ENCODE measurements at regions not wholly inside any gene's neighbourhood (a gene's known extent, or its start where the extent isn't known, plus 50 kb on each side); places are given as distances from the start of the nearest gene placed in this dataset.
"Not testable (repeated sequence)": the region's sequence is repeated elsewhere in the genome, so short reads cannot be mapped to it uniquely, and the experiment has no call there.

DNA sequence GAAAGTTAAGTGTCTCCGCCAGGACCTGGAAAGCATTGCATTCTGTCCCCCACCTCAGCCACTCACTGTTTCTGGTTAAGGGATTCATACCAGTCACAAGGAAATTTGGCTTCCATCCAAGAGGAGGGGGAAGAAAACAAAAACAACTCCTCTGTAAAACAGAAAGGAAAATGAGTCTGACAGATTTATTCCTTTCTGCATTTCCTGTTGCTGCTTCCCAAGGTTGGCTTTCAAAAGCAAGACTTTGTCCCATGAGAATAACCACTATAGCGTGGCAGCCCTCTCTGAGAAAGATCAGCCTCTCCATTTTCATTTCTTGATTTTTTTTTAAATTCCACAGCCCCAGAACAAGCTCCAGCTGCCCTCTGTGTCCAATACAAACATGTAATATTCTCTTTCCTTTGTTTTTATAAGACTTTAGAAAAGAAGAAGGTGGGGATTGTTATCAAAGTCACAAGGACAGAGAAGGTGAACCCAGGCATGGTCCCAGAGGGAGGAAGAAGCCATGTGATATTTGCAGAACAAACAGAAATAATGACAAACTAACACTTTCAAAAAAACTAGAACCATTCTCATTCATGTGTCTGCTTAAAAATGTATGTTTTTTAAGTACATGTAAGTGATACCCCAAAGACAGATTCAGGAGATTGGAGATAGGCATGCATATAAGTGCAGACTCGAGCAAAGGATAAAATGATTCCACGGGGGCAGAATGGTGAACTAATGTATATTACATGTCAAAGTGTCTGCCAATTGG, 90.7 kb upstream of the DCLK2 start:
- no peak for DNase-seq

DNA sequence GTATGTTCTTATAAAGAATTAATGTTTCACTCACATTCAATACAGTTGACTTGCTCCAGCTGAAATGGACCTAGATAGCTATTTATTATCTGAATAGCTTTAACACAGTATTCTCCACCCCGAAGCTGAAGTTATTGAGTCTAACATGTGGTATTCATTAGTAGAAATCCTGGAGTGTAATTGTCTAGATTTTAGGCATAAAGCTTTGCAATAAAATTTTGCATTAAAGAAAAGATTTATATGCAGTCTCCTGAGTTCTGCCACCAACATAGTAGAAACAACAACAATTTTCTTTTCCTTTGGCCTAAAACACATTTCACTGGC, 90.2 kb upstream of the DCLK2 start:
- DNase-seq: no peak

DNA sequence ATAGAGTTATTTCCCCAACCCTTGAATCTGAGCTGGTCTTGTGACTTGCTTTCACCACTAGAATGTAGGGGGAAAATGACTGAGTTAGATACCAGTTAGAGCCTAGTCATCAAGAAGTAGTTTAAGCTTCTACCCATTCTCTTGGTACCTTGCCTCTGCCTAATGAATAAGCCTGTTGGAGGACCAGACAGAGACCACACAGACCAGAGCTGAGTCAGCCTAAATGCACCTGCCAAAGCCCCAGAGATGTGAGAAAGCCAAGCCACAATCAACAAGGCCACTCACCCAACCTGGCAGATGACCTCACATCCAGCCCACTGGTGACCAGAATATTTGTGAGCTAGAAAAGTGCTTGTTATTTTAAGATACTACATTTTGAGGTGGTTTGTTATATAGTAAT, 85.2 kb upstream of the DCLK2 start:
- DNase-seq: no peak

DNA sequence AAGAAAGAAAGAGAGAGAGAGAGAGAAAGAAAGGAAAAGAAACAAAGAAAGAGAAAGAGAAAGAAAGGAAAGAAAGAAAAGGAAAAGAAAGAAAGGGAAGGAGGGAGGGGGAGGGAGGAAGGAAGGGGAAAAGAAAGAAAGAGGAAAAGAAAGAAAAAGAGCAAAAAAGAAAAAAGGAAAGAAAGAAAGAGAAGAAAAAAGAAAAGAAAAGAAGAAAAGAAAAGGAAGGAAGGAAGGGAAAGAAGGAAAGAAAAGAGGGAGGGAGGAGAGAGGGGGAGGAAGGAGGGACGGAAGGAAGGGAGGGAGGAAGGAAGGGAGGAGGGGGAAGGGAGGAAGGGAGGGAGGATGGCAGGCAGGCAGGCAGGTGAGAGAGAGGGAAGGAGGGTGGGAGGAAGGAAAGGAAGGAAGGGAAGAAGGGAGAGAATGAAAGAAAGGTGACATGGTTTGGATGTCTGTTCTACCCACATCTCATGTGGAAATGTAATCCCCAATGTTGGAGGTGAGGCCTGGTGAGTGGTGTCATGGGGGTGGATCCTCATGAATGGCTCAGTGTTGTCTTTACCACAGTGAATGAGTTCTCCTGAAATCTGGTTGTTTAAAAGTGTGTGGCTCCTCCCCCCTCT, 83.0 kb upstream of the DCLK2 start:
- no peak for DNase-seq

DNA sequence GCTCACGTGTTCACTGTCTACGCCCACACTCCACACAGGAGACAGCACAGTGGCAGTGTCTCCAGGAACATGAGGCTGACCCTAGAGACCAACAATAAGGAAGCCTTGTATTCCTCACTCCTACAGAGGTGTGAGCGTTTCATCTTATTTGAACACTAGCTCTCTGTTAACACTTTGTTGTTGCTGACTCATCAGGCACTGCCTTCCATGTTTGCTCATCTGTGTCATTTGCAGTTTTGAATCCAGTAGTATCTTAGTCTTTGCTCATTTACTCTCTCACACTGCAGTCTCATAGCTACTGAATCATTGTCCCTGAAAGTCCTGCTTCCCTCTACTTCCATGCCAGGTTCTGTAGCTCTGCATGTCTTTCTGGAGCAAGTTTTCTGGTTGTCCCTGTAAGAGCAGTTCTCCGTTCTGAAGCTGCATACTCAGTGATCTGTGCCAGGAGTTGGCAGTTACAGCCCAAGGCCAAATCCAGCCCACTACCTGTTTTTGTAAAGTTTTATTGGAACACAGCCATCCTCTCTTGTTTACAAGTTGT, 80.3 kb upstream of the DCLK2 start:
- peak; percentile 32 for DNase-seq

DNA sequence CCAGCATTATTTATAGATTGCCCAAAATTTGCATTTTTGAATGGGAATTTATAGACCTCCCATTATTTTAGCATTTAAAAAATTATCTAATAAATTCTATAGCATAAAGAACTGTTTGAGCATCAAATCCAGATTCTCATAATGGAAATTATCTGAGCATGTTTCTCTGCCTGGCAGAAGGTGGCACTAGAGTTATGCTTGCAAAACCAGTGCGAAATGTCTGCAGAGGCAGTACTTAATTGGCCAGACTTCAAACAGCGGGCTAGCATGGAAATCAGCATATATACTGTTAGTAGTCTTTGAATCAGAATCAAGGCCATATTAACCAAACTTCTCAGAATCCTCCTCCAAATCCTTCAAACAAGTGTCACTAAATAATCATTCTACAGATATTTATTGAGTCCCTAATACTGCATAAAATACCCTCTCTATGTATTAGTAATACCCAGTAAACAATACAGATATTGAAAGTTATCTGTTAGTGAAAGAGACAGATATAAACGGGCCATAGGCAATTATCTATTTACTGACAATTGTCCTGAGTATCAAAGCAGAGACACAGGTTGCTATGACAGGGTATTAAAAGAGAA, 78.7 kb upstream of the DCLK2 start:
- DNase-seq: peak; percentile 68 to 85

DNA sequence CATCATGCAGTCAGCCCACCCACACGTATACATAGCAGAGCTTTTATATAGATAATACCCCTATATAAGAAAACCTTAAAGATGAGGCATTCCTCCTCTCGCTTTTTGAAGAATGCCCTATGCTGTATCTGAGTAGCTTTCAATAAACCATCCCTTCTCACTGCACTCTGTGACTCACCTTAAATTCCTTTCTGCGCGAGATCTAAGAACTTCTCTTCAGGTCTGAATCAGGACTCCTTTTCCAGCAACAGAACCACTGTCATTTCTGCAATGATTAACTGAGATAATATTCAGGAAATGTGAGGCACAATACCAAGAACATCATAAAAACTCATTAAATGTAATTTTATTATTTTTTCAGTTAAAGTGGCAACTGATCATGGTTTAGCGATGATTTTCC, 76.4 kb upstream of the DCLK2 start:
- no peak for DNase-seq

DNA sequence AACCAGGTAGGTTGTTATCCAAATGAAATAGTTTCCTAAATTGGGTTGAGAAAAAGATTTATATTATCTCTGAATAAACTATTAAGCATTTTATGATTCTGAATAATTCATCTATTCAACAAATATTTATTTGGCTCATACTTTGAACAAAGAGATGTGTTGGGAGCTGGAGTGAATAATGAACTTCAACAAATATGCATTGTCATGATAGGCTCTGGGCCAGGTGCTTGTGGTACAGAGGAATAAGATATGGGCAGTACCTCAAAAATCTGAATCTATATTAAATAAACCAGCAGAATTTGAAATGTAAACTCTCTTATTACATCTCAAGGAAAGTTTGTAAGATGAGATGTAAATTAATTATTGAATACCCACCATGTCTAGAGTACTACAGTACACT, 75.7 kb upstream of the DCLK2 start:
- no peak for DNase-seq

DNA sequence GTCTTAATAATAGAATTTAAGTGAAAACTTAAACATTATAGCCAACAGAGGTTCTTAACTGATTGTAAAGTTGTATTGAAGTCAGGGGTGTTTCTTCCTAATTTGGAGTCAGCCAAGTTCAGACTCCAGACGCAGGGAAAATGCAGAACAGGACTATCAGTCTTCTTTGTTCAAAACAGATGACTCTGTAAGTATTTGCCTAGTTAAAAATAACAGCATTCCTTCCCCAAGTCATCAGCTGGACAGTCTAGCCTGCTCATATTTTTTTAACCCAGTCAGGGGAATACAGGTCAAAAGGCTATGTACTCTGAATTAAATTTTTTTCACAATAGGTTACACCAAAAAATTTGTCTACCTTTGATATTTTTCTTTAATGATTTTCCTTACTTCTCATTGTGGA, 73.8 kb upstream of the DCLK2 start:
- DNase-seq: no peak

DNA sequence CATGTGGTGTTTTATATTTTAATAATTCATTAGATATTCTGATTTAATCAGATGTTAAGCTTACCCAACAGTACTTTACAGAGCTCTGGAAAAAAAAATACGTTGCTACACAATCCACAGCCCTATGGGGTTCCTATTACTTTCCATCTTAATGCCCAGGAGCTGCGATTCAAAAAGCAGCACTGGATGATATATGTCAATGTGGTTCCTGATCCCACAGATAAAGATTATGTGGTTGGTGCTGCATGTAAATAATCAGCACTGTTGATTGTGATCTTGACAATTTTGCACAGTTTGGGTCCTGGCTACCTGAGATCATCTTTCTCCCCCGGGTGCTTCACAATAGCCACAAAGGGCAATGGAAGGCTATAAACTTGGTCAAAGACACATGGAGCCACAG, 72.7 kb upstream of the DCLK2 start:
- DNase-seq: no peak

DNA sequence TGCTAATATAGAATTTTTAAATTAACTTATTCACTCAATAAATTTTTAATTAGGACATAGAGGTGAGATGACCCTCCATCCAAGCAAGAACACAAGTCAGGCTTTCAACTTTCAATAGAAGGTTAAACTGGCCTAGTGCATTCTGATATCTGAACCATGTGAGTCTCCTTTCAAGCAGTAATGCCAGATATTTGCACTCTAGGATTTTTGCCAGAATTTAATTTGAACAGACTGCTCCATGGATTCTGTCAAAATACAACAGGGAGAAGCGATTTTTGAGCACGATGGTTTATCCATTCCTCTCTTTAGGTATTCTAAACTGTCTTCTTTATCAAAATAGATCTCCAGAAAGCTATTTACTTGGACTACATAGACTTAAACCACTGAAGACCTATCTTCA, 72.0 kb upstream of the DCLK2 start:
- DNase-seq: no peak

DNA sequence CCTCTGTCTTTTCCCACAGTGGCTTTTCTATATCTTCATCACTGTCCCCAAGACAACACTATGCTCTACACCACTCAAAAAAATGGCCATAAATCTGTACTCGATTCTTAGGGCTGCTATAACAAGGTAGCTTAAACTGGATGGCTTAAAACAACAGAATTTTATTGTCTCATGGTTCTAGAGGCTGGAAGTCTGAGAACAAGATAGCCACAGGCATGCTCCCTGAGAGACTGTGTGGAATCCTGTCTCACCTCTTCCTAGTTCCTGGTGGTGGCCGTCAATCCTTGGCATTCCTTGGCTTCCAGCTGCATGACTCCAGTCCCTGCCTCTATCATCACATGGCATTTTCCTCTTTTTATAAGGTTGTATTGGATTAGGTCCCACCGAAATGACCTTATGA, 70.7 kb upstream of the DCLK2 start:
- DNase-seq: no peak

DNA sequence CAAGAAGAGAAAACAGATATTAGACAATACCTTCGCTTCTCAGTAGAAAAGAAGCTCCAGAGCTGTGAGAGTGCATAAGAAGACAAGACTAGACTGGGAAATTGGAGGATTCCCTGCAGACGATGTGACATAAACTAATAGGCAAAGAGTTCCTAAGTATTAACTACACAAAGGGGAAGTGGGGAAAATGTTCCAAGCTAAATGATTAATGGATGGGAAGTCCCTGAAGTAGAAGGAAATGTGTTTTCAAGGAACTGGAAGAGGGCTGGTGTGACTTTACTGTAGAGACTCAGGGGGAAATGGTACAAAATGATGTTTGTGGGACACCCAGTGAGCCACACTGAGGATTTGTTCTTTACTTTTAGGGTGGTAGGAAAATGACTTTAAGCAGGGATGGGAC, 69.7 kb upstream of the DCLK2 start:
- no peak for DNase-seq

DNA sequence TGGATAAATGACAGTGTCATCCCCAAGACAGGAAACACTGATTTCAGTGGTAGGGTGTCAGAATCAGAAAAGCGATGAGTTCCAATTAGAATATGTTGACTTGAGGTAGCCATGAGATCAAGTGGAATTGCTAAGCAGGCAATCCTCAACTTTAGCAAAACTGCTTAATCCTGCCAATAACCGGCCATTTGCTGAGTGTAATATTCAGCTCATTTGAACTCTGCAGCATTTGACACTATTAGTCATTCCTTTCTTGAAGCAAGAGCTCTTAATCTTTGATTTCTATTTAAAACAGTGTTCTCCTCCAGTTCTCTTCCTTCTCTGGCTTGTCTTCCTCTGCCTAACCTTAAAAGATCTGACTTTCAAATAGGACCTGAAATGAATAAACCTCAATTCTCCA, 68.7 kb upstream of the DCLK2 start:
- DNase-seq: no peak

DNA sequence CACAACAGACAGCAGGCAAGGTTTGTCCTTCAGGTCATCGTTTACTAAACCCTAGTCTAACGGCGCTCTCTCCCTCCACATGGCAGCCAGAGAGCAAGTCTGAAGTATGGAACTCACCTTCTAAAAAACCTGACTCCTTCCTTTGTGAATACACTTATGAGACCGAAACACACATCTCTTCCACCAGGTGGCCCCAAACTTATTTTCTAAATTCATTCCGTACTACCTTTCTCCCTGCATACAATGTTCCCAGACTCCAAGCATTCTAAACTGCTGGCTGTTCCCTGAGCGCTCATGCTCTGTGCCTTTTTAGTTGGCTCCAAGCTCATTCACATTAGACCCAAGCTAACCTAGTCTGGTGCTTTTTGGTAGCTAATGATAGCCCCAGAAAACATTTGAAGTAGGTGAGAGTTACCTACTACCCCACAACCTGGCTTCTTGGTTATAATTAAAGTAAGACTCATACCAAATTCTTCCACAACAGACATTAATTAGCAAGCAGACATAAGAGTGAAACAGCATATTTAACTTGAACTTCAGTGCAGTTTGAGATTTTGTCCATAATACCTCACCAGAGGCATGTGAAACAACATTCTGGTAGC, 67.6 kb upstream of the DCLK2 start:
- peak; percentile 76 to 89 for DNase-seq

DNA sequence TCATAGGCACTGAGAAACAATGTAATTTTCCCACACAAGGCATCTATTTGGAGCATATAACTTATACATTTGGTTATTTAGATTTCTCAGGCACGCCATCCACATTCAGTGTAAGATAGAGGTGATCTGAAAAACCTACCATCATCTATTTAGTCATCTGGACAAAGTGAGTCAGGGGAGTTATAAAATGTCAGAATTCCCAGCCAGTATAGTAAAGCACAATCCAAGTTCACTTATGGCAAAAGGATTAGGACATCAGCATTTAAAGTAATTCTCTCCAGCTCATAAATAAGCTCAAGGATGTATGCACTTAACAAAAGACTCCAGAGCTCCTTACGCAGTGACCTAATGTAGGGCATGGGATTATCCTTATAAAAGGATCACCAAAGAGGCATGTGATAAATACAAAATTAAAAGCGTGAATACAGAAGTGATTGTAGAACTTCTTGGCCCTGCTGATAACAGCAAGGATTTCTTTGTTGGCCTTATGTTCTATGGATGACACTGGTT, 65.3 kb upstream of the DCLK2 start:
- DNase-seq: no peak

DNA sequence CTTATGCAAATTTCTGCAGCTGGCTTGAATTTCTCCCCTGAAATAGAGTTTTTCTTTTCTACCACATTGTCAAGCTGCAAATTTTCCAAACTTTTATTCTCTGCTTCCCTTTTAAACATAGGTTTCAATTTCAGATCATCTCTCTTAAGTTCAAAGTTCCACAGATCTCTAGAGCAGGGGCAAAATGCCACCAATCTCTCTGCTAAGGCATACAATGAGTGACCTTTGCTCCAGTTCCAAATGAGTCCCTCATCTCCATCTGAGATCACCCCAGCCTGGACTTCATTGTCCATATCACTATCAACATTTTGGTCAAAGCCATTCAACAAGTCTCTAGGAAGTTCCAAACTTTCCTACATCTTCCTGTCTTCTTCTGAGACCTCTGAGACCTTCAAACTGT, 62.3 kb upstream of the DCLK2 start:
- not testable (repeated sequence) for DNase-seq

DNA sequence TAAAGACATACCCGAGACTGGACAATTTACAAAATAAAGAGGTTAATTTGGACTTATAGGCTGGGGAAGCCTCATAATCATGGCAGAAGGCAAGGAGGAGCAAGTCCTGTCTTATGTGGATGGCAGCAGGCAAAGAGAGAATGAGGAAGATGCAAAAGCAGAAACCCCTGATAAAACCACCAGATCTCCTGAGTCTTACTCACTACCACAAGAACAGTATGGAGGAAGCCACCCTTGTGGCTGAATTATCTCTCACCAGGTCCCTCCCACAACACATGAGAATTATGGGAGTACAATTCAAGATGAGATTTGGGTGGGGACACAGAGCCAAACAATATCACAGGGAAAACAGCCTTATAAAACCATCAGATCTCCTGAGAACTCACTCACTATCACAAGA, 61.6 kb upstream of the DCLK2 start:
- not testable (repeated sequence) for DNase-seq

DNA sequence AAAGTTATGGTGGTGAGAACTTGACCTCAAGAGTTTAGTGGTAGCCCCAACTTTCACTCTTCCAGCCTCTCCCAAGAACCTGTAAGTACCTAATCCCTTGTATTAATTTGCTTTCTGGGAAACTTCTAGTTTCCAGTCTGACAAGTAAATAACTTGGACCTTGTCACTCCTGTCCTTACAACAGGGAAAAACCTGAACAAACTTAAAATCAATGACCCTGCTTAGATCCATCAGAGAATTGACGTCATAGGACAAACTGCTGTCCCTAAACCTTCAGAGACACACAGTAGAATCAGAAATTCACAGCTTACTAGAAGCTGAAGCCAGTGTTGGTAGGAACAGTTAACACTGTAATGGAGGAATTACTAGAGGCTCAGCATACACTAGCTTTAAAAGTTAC, 60.0 kb upstream of the DCLK2 start:
- DNase-seq: no peak

DNA sequence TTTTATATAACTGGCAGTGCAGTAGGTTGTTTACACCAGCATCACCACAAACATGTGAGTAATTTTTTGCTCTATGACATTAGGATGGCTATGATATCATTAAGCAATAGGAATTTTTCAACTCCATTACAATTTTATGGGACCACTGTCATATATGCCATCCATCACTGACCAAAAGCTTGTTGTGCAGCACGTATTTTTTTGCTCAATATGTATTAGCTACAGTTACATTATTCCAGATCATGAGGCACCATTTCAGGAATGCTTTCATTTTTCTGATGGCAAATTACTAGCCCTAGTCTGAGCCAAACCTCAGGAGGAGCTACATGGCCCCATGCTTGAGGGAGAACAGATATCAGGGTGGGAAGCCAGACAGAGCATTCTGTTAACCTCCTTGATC, 56.8 kb upstream of the DCLK2 start:
- DNase-seq: no peak

DNA sequence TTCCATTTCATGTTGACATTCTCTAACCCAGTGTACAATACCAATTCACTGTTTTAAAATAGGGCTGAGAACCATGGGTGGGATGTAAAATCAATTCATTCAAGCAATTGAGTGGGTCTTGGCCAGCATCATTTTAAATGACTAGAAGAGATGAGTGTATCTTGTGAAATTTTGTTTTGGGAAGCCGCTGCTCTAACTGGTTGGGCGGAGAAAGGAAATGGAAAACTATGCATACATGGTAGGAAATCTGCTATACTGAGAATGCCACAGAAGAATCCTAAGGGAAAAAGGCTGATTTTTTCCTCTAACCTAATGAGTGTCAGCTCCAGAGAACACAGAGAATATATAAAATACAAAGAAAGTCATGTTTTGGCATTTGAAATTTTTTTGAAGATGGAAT, 54.8 kb upstream of the DCLK2 start:
- DNase-seq: no peak

DNA sequence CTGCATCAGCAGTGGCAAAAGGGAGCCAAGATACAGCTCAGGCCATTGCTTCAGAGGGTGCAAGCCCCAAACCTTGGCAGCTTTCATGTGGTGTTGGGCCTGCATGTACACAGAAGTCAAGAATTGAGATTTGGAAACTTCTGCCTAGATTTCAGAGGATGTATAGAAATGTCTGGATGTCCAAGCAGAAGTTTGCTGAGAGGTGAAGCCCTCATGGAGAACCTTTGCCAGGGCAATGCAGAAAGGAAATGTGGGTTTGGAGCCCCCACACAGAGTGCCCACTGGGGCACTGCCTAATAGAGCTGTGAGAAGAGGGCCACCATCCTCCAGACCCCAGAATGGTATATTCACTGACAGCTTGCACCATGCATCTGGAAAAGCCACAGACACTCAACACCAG, 51.3 kb upstream of the DCLK2 start:
- not testable (repeated sequence) for DNase-seq

Measured in NCI-H526 (cell line).